8988T (cell line): ENCODE measurements at regions not wholly inside any gene's neighbourhood (a gene's known extent, or its start where the extent isn't known, plus 50 kb on each side); places are given as distances from the start of the nearest gene placed in this dataset.

Experiments
- DNase-seq: peaks from one replicate; pipeline ENCODE4 v3.0.0; 2011

- no peak for DNase-seq
Observed at GRCh38 chr11:119850822-119851409, 121.9 kb upstream of the NECTIN1 start.

GRCh38 chr11:119849872-119850271 lies 120.9 kb upstream of the NECTIN1 start:
- no peak for DNase-seq

GRCh38 chr11:119847853-119848252 lies 118.9 kb upstream of the NECTIN1 start:
- no peak for DNase-seq

GRCh38 chr11:119846374-119846773 lies 117.4 kb upstream of the NECTIN1 start:
- no peak for DNase-seq

GRCh38 chr11:119845756-119846155 lies 116.8 kb upstream of the NECTIN1 start:
- DNase-seq = no peak

GRCh38 chr11:119845305-119845704 lies 116.3 kb upstream of the NECTIN1 start:
- no peak for DNase-seq

- DNase-seq = no peak
Observed at GRCh38 chr11:119844808-119845207, 115.8 kb upstream of the NECTIN1 start.

- DNase-seq = no peak
Observed at GRCh38 chr11:119843877-119844276, 114.9 kb upstream of the NECTIN1 start.

- no peak for DNase-seq
Observed at GRCh38 chr11:119842731-119843130, 113.7 kb upstream of the NECTIN1 start.

- no peak for DNase-seq
Observed at GRCh38 chr11:119839476-119840133, 110.6 kb upstream of the NECTIN1 start.

- no peak for DNase-seq
Observed at GRCh38 chr11:119835753-119836152, 106.8 kb upstream of the NECTIN1 start.

- DNase-seq = no peak
Observed at GRCh38 chr11:119832202-119832935, 103.4 kb upstream of the NECTIN1 start.

- no peak for DNase-seq
Observed at GRCh38 chr11:119831011-119831410, 102.0 kb upstream of the NECTIN1 start.

GRCh38 chr11:119830400-119830799 lies 101.4 kb upstream of the NECTIN1 start:
- no peak for DNase-seq

- no peak for DNase-seq
Observed at GRCh38 chr11:119829402-119829801, 100.4 kb upstream of the NECTIN1 start.

- no peak for DNase-seq
Observed at GRCh38 chr11:119828819-119829218, 99.8 kb upstream of the NECTIN1 start.

GRCh38 chr11:119828006-119828405 lies 99.0 kb upstream of the NECTIN1 start:
- no peak for DNase-seq

GRCh38 chr11:119827113-119827512 lies 98.1 kb upstream of the NECTIN1 start:
- DNase-seq = no peak

GRCh38 chr11:119823077-119823476 lies 94.1 kb upstream of the NECTIN1 start:
- no peak for DNase-seq

GRCh38 chr11:119816660-119817059 lies 87.7 kb upstream of the NECTIN1 start:
- no peak for DNase-seq

- no peak for DNase-seq
Observed at GRCh38 chr11:119814766-119815165, 85.8 kb upstream of the NECTIN1 start.

GRCh38 chr11:119810478-119811232 lies 81.7 kb upstream of the NECTIN1 start:
- no peak for DNase-seq

GRCh38 chr11:119809346-119809745 lies 80.3 kb upstream of the NECTIN1 start:
- no peak for DNase-seq
